ENCODE measurements at regions not wholly inside any gene's neighbourhood (a gene's known extent, or its start where the extent isn't known, plus 50 kb on each side); places are given as distances from the start of the nearest gene placed in this dataset.

DNA sequence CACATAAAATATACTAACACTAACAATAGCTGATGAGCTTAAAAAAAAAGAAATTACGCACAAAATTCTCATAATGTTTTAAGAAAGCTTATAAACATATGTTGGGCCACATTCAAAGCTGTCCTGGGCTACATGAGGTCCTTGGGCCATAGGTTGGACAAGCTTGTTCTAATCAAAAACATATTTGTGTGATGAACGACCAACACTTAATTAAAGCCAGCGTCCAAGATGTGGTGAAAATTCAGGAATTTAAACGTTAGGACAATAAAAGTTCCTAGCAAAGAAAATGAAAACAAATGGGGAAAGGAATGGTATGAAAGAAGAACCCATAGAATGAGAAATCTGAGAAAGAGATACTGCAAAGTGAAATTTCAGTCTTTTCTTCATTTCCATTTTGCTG lies 429.6 kb upstream of the DMAC1 start:
- H3K4me3 ChIP-seq (ENCODE audit: low read depth, low read length): no peak overlapping the region
- DNase-seq (ENCODE audit: low read depth): no peak
- TF ChIP-seq, protein P1, sequence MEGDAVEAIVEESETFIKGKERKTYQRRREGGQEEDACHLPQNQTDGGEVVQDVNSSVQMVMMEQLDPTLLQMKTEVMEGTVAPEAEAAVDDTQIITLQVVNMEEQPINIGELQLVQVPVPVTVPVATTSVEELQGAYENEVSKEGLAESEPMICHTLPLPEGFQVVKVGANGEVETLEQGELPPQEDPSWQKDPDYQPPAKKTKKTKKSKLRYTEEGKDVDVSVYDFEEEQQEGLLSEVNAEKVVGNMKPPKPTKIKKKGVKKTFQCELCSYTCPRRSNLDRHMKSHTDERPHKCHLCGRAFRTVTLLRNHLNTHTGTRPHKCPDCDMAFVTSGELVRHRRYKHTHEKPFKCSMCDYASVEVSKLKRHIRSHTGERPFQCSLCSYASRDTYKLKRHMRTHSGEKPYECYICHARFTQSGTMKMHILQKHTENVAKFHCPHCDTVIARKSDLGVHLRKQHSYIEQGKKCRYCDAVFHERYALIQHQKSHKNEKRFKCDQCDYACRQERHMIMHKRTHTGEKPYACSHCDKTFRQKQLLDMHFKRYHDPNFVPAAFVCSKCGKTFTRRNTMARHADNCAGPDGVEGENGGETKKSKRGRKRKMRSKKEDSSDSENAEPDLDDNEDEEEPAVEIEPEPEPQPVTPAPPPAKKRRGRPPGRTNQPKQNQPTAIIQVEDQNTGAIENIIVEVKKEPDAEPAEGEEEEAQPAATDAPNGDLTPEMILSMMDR (IDR thresholded peaks at IDR 0.05; ENCODE audit: low read depth, low read length, missing control alignments): no peak

DNA sequence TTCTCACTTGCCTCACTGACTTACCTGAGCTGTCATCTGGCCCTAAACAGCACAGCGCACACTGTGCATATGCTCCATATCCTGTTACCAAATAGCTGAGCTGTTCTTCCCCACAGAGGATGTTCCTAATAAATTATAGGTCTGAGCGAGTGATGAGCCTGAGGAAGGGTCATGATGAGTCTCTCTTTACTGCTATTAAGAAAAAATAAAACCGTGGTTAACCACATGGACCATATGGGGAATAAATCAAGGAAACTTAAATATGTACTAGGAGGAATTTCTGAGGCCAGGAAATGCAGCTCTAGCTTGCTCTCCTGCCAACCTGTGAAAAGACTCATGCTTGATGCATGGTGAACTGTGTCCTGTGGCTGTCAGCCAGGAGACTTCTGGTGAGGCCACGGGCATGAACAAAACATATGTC lies 424.8 kb upstream of the DMAC1 start:
- DNase-seq (ENCODE audit: low read depth): no peak
- TF ChIP-seq, protein P1 (IDR thresholded peaks at IDR 0.05; ENCODE audit: low read depth, low read length, missing control alignments): no peak
- H3K4me3 ChIP-seq (ENCODE audit: low read depth, low read length): no peak overlapping the region

DNA sequence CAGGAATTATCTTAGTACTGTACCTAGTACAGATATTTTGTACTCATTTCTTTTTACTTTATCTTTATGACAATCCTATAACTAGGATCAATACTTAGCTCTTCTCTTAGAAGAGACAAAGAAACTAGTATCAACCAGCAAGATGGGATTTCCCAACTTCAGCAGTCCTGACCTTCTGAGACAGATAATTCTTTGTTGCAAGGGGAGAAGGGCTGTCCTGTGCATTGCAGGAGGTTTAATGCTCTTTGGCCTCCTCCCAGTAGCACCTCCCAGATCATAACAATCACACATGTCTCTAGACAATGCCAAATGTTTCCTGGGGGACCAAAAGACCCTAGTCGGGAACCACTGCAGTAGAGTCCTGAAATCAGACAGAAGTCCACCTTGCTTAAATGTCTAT lies 424.3 kb upstream of the DMAC1 start:
- DNase-seq (ENCODE audit: low read depth): no peak
- no peak overlapping the region for H3K4me3 ChIP-seq (ENCODE audit: low read depth, low read length)
- TF ChIP-seq, protein P1 (IDR thresholded peaks at IDR 0.05; ENCODE audit: low read depth, low read length, missing control alignments): no peak

DNA sequence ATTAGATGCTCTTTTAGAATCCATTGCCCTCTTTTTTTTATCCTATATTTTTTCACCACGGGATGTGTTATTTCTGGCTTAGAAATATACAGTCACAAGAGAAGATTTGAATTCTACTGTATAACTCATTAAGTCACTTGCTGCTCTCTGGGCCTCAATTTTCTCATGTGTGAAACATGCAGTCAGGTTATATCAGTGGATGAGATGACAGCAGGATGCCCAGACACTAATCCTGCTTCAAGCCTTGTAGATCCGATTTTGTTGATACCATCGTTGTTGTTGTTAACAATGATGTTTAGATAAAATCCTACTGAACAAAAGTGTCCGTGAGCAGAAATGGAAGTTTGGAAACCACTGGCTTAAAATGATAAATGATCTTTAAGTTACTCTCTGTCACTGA lies 421.9 kb upstream of the DMAC1 start:
- TF ChIP-seq, protein P1 (IDR thresholded peaks at IDR 0.05; ENCODE audit: low read depth, low read length, missing control alignments): no peak
- DNase-seq (ENCODE audit: low read depth): no peak
- H3K4me3 ChIP-seq (ENCODE audit: low read depth, low read length): no peak overlapping the region

DNA sequence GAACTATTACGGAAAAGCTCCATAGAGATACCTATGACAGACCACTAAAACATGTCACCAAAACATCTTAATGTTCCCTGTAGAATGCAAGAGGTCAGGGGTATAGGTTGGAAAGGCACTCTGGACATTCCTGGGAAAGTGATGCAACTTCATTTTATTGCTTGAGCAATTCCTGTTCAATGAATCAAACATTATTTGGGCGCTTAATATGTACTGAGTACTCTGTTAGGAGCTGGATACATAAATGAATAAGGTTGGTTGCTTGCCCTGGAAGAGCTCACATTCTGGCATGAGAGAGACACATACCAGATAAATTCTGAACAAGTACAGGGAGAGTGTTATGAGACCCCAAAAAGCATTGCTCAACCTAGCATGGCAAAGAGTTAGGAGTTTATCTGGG lies 408.9 kb upstream of the DMAC1 start:
- DNase-seq (ENCODE audit: low read depth): no peak
- TF ChIP-seq, protein P1 (IDR thresholded peaks at IDR 0.05; ENCODE audit: low read depth, low read length, missing control alignments): no peak
- no peak overlapping the region for H3K4me3 ChIP-seq (ENCODE audit: low read depth, low read length)

DNA sequence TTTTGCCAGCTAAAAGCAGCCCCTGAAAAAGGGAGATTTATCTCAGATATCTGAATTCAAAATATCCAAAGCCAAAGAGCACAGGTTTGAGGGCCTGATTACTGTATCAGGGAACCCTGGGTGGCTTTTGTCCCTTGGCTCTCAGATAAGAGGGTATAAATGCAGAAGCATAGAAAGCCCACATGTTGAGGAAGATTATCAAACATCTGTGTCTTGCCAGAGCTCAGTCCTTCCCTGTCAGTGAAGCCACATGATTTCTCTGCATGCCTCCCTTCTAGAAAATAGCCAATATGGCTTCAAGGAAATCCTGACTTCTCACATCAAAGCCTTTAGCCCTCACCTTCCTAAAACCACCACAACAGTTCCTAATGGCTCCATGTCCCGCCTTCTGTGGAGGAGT lies 408.0 kb upstream of the DMAC1 start:
- TF ChIP-seq, protein P1 (IDR thresholded peaks at IDR 0.05; ENCODE audit: low read depth, low read length, missing control alignments): no peak
- no peak overlapping the region for H3K4me3 ChIP-seq (ENCODE audit: low read depth, low read length)
- no peak for DNase-seq (ENCODE audit: low read depth)

DNA sequence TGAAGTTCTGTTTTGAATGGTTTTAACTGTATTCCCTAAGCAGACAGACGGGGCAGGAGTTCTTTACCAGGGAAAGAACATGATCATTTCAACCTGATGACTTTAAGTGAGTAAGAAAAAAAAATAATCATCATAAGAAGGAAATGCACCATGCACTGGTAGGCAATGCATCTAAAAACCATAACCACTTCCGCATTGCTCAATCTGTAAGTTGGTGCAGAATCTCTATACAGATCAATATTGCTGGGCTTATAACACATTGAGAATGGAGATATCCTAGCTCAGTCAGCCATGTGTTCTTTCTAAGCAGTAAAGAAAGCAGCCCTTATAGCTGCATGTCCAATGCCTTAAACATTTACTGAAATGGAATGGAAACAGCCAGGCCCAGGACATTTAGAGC lies 407.1 kb upstream of the DMAC1 start:
- TF ChIP-seq, protein P1 (IDR thresholded peaks at IDR 0.05; ENCODE audit: low read depth, low read length, missing control alignments): no peak
- H3K4me3 ChIP-seq (ENCODE audit: low read depth, low read length): no peak overlapping the region
- no peak for DNase-seq (ENCODE audit: low read depth)
